ENCODE measurements at regions not wholly inside any gene's neighbourhood (a gene's known extent, or its start where the extent isn't known, plus 50 kb on each side); places are given as distances from the start of the nearest gene placed in this dataset.

GRCh38 chr20:8073024-8073832, 53.7 kb upstream of the TMX4 start:
- DNase-seq: peak; percentile 38 to 72 (median 70)

- DNase-seq: no peak
These were observed 55.4 kb upstream of the TMX4 start for GRCh38 chr20:8074931-8075330.

GRCh38 chr20:8076306-8077136, 55.5 kb upstream of the PLCB1 start:
- DNase-seq: no peak

- no peak for DNase-seq
These were observed 55.0 kb upstream of the PLCB1 start for GRCh38 chr20:8077137-8077466.

GRCh38 chr20:8078528-8078914, 53.5 kb upstream of the PLCB1 start:
- no peak for DNase-seq

GRCh38 chr20:8079976-8080375, 52.1 kb upstream of the PLCB1 start:
- DNase-seq: no peak

- DNase-seq: no peak
These were observed 50.0 kb upstream of the PLCB1 start for GRCh38 chr20:8082025-8082424.
